ENCODE measurements at regions not wholly inside any gene's neighbourhood (a gene's known extent, or its start where the extent isn't known, plus 50 kb on each side); places are given as distances from the start of the nearest gene placed in this dataset.

DNA sequence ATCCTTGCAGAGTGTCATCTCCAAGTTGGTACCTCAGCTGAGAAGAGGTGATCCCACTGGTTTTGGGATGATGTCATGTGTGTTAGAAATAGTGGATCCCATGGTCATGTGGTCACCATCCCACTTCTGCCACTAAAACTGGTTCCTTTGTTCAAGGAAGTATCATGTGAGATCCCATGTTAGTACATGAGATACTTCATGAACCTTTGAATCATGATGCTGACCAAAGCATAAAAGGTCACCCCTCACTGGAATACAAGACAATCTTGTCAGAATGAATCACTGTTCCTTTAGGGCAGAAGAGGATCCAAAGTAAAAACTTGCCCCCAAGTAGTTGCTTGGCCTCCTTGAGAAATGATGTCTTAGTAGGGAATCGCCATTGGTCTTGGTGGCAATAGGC, 150.9 kb upstream of the MOCS2 start:
- no peaks in the 10 kb centered on the region for H3K36me3 ChIP-seq (ENCODE audit: low read depth, low read length)
- DNase-seq (no peak), ATAC-seq (no peak)
- no peaks in the 10 kb centered on the region for H3K9me2 ChIP-seq (replicated peaks; ENCODE audit: low read length)
- no peak overlapping the region for H3K27ac ChIP-seq (ENCODE audit: low read length)
- CTCF ChIA-PET = no interaction called here
- H2AFZ ChIP-seq (ENCODE audit: low read length) = no peak overlapping the region
- no peak overlapping the region for H3K4me3 ChIP-seq (ENCODE audit: low read length)
- H3K9me3 ChIP-seq (ENCODE audit: low read length) = no peaks in the 10 kb centered on the region
- no peaks in the 10 kb centered on the region for H4K20me1 ChIP-seq (ENCODE audit: low read length)
- no peaks in the 10 kb centered on the region for H3K79me2 ChIP-seq (ENCODE audit: low read length)
- H3K9ac ChIP-seq (ENCODE audit: low read length) = no peak overlapping the region
- TF ChIP-seq EZH2phosphoT487 (IDR thresholded peaks at IDR 0.05; ENCODE audit: borderline replicate concordance, low read length) = no peak
- TF ChIP-seq, protein P1, sequence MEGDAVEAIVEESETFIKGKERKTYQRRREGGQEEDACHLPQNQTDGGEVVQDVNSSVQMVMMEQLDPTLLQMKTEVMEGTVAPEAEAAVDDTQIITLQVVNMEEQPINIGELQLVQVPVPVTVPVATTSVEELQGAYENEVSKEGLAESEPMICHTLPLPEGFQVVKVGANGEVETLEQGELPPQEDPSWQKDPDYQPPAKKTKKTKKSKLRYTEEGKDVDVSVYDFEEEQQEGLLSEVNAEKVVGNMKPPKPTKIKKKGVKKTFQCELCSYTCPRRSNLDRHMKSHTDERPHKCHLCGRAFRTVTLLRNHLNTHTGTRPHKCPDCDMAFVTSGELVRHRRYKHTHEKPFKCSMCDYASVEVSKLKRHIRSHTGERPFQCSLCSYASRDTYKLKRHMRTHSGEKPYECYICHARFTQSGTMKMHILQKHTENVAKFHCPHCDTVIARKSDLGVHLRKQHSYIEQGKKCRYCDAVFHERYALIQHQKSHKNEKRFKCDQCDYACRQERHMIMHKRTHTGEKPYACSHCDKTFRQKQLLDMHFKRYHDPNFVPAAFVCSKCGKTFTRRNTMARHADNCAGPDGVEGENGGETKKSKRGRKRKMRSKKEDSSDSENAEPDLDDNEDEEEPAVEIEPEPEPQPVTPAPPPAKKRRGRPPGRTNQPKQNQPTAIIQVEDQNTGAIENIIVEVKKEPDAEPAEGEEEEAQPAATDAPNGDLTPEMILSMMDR (conservative IDR thresholded peaks at IDR 0.05; ENCODE audit: low read depth, low read length) = no peak
- no peak for TF ChIP-seq EZH2 (IDR thresholded peaks at IDR 0.05; ENCODE audit: low read length, unreplicated experiment)
- no peaks in the 10 kb centered on the region for H3F3A ChIP-seq (ENCODE audit: low read length, unreplicated experiment)
- POLR2A ChIA-PET (ENCODE audit: unreplicated experiment) = no interaction called here
- H3K4me1 ChIP-seq (ENCODE audit: insufficient read depth, low read length) = peaks cover 29% of the 10 kb centered on the region
- H3K4me2 ChIP-seq (ENCODE audit: low read length) = no peak overlapping the region
- BruUV-seq (replicated peaks) = no TSS peak
- H3K27me3 ChIP-seq (ENCODE audit: low read length) = no peaks in the 10 kb centered on the region
- intact Hi-C loops (cut with micrococcal nuclease) = loop anchor here (5.0 kb wide), 1 partner anchor 957 kb away; no protein-coding TSS in a partner anchor

DNA sequence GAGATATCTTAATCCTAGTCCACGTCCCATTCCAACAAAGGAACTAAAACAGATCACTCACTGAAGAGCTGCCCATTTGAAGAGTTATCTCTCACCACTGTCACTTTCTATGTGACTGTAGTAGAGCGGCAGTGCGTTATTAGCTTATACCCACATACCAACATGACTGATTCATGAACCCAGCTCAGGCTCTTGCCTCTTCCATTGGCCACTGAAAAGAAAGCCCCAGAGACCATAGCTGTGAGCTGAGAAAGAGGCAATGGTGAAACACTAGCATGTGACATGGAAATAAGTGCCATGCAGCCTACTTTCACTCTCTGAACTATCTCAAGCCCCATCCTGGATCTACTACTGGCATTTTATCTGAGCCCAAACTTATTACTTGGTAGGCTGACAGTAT, 151.7 kb upstream of the MOCS2 start:
- Histone ChIP-seq H3K9ac (ENCODE audit: low read length) (no peak overlapping the region), H2AFZ (ENCODE audit: low read length) (no peak overlapping the region), H3F3A (ENCODE audit: low read length, unreplicated experiment) (no peaks in the 10 kb centered on the region), H3K4me3 (ENCODE audit: low read length) (no peak overlapping the region), H3K4me1 (ENCODE audit: insufficient read depth, low read length) (peaks cover 29% of the 10 kb centered on the region), H3K9me3 (ENCODE audit: low read length) (no peaks in the 10 kb centered on the region), H3K4me2 (ENCODE audit: low read length) (no peak overlapping the region), H3K27me3 (ENCODE audit: low read length) (no peaks in the 10 kb centered on the region), H4K20me1 (ENCODE audit: low read length) (no peaks in the 10 kb centered on the region), H3K79me2 (ENCODE audit: low read length) (no peaks in the 10 kb centered on the region), H3K27ac (ENCODE audit: low read length) (peak overlapping the region; percentile 83; the same call in 1 of the 2 replicates), H3K9me2 (replicated peaks; ENCODE audit: low read length) (no peaks in the 10 kb centered on the region), H3K36me3 (ENCODE audit: low read depth, low read length) (no peaks in the 10 kb centered on the region)
- no TSS peak for BruUV-seq (replicated peaks)
- CTCF ChIA-PET = no interaction called here
- TF ChIP-seq EZH2 (IDR thresholded peaks at IDR 0.05; ENCODE audit: low read length, unreplicated experiment) = no peak
- TF ChIP-seq, protein P1 (conservative IDR thresholded peaks at IDR 0.05; ENCODE audit: low read depth, low read length) = no peak
- no peak for TF ChIP-seq EZH2phosphoT487 (IDR thresholded peaks at IDR 0.05; ENCODE audit: borderline replicate concordance, low read length)
- POLR2A ChIA-PET (ENCODE audit: unreplicated experiment) = no interaction called here
- no peak for DNase-seq
- intact Hi-C loops (cut with micrococcal nuclease) = loop anchor here (5.0 kb wide), 1 partner anchor 956 kb away; no protein-coding TSS in a partner anchor
- ATAC-seq = no peak

DNA sequence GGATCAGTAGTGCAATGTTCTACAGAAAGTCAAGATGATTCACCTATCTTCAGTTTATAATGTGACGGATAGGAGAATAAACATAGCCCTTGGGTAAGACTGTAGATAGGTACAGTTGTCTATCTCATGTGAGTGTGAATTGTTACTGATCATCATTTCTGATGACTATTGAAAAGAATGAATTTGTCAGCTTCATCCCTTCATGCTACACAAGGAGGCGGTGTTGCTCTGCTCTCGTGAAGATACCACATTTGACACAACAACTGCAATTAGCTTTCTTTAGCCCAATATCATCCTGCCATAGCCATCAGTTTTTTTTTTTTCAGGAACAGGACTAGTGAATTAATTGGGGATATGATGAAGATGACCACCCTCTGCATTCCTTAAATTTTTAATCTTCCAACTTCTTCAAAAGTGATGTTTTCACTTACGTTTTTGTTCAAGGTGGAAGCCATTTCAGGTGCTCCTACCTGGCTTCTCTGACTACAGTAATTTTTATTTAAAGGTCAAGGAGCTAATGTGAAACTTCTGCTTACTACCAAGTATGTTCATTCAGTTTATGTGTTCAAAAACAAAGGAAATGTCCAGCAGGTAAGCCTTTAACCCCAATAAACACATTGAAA, 152.9 kb upstream of the MOCS2 start:
- Histone ChIP-seq H3K4me3 (ENCODE audit: low read length) (no peak overlapping the region), H4K20me1 (ENCODE audit: low read length) (no peaks in the 10 kb centered on the region), H3K9ac (ENCODE audit: low read length) (peak overlapping the region; percentile 56), H3K27me3 (ENCODE audit: low read length) (no peaks in the 10 kb centered on the region), H3K27ac (ENCODE audit: low read length) (peak overlapping the region; percentile 83), H3K9me2 (replicated peaks; ENCODE audit: low read length) (no peaks in the 10 kb centered on the region), H3K4me1 (ENCODE audit: insufficient read depth, low read length) (peaks cover 22% of the 10 kb centered on the region), H3K9me3 (ENCODE audit: low read length) (no peaks in the 10 kb centered on the region), H3K79me2 (ENCODE audit: low read length) (no peaks in the 10 kb centered on the region), H3K36me3 (ENCODE audit: low read depth, low read length) (no peaks in the 10 kb centered on the region), H3F3A (ENCODE audit: low read length, unreplicated experiment) (no peaks in the 10 kb centered on the region), H2AFZ (ENCODE audit: low read length) (no peak overlapping the region), H3K4me2 (ENCODE audit: low read length) (no peak overlapping the region)
- POLR2A ChIA-PET (ENCODE audit: unreplicated experiment) = interaction anchor here (0.6 to 0.7 kb wide), 2 partner anchors 168 to 215 kb away, joined by 5 to 8 read pairs; no protein-coding TSS in a partner anchor
- intact Hi-C loops (cut with micrococcal nuclease) = loop anchor here (1.0 to 5.0 kb wide), 6 partner anchors 71 to 955 kb away; no protein-coding TSS in a partner anchor
- CTCF ChIA-PET = interaction anchor here (0.6 to 1.3 kb wide), 11 partner anchors 51 to 208 kb away, joined by 3 to 13 read pairs (median 4); no protein-coding TSS in a partner anchor
- TF ChIP-seq, protein P1 (conservative IDR thresholded peaks at IDR 0.05; ENCODE audit: low read depth, low read length) = peak; percentile 73
- TF ChIP-seq EZH2phosphoT487 (IDR thresholded peaks at IDR 0.05; ENCODE audit: borderline replicate concordance, low read length) (no peak), EZH2 (IDR thresholded peaks at IDR 0.05; ENCODE audit: low read length, unreplicated experiment) (no peak)
- ATAC-seq (peak; percentile 78), DNase-seq (peak; percentile 69)
- no TSS peak for BruUV-seq (replicated peaks)

Measured in PC-3 (cell line).